WTC11 (cell line): ENCODE measurements at regions not wholly inside any gene's neighbourhood (a gene's known extent, or its start where the extent isn't known, plus 50 kb on each side); places are given as distances from the start of the nearest gene placed in this dataset.

Experiments
- ATF2 ChIP-seq: sonication (generic); formaldehyde crosslinking; IDR thresholded peaks from 2 replicates; pipeline ENCODE4 v1.8.1; 2022; ENCODE audit warnings: low read depth, missing genetic modification reagents, borderline replicate concordance
- FOXP1 ChIP-seq: sonication (generic); formaldehyde crosslinking; IDR thresholded peaks from 2 replicates; pipeline ENCODE4 v1.8.0; 2022; ENCODE audit warnings: missing genetic modification reagents, mild to moderate bottlenecking, moderate library complexity, borderline replicate concordance
- NFATC4 ChIP-seq: fragments of 250-450 bp; sonication (Bioruptor Pico); IDR thresholded peaks from 2 replicates; pipeline ENCODE4 v1.9.0; 2021; ENCODE audit warnings: mild to moderate bottlenecking
- NFYB ChIP-seq: sonication (generic); formaldehyde crosslinking; conservative IDR thresholded peaks from 2 replicates; pipeline ENCODE4 v1.8.0; 2022; ENCODE audit warnings: low read depth, missing genetic modification reagents
- SMAD3 ChIP-seq: sonication (generic); formaldehyde crosslinking; IDR thresholded peaks from 2 replicates; pipeline ENCODE4 v1.8.0; 2022; ENCODE audit warnings: missing genetic modification reagents, mild to moderate bottlenecking, borderline replicate concordance
- TCF7 ChIP-seq: sonication (generic); formaldehyde crosslinking; IDR thresholded peaks from 2 replicates; pipeline ENCODE4 v1.8.0; 2022; ENCODE audit warnings: mild to moderate bottlenecking, low read depth, missing genetic modification reagents, moderate library complexity
- ZNF396 ChIP-seq: fragments of 250-450 bp; sonication (Bioruptor Pico); IDR thresholded peaks from 2 replicates; pipeline ENCODE4 v1.8.0; 2021; ENCODE audit warnings: mild to moderate bottlenecking, moderate library complexity, borderline replicate concordance
- TF ChIP-seq, protein P1 (sequence below): fragments of 200-600 bp; IDR thresholded peaks from 2 replicates; pipeline ENCODE4 v1.8.0; 2022; ENCODE audit warnings: antibody characterized with exemption
- TF ChIP-seq, protein P2 (sequence below): sonication (generic); formaldehyde crosslinking; IDR thresholded peaks from 2 replicates; pipeline ENCODE4 v1.8.1; 2023; ENCODE audit warnings: mild to moderate bottlenecking, missing genetic modification reagents, borderline replicate concordance

- TF ChIP-seq, protein P1, sequence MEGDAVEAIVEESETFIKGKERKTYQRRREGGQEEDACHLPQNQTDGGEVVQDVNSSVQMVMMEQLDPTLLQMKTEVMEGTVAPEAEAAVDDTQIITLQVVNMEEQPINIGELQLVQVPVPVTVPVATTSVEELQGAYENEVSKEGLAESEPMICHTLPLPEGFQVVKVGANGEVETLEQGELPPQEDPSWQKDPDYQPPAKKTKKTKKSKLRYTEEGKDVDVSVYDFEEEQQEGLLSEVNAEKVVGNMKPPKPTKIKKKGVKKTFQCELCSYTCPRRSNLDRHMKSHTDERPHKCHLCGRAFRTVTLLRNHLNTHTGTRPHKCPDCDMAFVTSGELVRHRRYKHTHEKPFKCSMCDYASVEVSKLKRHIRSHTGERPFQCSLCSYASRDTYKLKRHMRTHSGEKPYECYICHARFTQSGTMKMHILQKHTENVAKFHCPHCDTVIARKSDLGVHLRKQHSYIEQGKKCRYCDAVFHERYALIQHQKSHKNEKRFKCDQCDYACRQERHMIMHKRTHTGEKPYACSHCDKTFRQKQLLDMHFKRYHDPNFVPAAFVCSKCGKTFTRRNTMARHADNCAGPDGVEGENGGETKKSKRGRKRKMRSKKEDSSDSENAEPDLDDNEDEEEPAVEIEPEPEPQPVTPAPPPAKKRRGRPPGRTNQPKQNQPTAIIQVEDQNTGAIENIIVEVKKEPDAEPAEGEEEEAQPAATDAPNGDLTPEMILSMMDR, result no peak
- TF ChIP-seq ZNF396 (CRISPR knock-in tag) (no peak), NFYB (no peak), SMAD3 (CRISPR knock-in tag) (no peak), ATF2 (CRISPR knock-in tag) (no peak), NFATC4 (CRISPR knock-in tag) (no peak), FOXP1 (CRISPR knock-in tag) (no peak), TCF7 (CRISPR knock-in tag) (no peak)
- TF ChIP-seq, protein P2, sequence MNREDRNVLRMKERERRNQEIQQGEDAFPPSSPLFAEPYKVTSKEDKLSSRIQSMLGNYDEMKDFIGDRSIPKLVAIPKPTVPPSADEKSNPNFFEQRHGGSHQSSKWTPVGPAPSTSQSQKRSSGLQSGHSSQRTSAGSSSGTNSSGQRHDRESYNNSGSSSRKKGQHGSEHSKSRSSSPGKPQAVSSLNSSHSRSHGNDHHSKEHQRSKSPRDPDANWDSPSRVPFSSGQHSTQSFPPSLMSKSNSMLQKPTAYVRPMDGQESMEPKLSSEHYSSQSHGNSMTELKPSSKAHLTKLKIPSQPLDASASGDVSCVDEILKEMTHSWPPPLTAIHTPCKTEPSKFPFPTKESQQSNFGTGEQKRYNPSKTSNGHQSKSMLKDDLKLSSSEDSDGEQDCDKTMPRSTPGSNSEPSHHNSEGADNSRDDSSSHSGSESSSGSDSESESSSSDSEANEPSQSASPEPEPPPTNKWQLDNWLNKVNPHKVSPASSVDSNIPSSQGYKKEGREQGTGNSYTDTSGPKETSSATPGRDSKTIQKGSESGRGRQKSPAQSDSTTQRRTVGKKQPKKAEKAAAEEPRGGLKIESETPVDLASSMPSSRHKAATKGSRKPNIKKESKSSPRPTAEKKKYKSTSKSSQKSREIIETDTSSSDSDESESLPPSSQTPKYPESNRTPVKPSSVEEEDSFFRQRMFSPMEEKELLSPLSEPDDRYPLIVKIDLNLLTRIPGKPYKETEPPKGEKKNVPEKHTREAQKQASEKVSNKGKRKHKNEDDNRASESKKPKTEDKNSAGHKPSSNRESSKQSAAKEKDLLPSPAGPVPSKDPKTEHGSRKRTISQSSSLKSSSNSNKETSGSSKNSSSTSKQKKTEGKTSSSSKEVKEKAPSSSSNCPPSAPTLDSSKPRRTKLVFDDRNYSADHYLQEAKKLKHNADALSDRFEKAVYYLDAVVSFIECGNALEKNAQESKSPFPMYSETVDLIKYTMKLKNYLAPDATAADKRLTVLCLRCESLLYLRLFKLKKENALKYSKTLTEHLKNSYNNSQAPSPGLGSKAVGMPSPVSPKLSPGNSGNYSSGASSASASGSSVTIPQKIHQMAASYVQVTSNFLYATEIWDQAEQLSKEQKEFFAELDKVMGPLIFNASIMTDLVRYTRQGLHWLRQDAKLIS (CRISPR knock-in tag), result no peak
These were observed 51.5 kb upstream of the FAM241A start for GRCh38 chr4:112093636-112094202.
